NCI-H1930 (cell line): ENCODE measurements at regions not wholly inside any gene's neighbourhood (a gene's known extent, or its start where the extent isn't known, plus 50 kb on each side); places are given as distances from the start of the nearest gene placed in this dataset.
"Not testable (repeated sequence)": the region's sequence is repeated elsewhere in the genome, so short reads cannot be mapped to it uniquely, and the experiment has no call there.

Source experiments
- DNase-seq, 2 experiments: peaks; one replicate each; lab custom pipeline; 2025; lab: John Stamatoyannopoulos, UW

DNA sequence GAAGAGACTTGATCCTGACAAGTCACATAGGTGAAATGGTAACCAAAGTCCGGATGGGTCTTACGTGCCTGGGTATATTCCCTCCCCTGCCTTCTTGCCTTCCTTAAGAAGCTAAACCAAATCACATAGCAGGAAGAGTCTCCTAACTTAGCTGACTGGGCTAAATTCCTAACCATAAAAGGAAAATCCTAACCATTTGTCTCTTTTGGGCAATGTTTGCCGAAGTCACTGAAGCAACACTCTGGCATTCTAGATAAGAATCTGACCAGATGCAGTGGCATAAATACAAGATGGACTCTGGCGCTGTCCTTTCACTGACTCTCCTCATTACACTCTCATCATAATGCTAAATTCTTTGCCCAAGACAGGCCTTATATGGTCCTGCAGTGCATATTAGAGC is 625.5 kb upstream of the RORB start:
- DNase-seq, result no peak

DNA sequence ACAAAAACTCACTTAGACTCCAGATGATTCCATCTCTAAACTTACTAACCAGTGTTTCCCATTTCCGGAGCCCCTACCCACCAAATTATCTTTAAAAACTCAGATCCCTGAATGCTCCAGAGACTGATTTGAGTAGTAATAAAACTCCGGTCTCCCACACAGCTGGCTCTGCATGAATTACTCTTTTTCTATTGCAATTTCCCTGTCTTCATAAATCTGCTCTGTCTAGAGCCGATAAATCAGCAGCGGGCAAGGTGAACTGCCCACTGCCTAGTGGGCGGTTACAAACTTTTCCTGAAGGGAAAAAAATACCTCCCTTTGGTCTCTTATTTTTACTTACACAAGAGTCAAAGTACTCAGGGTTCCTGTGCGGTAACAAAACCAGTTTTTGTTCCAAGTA is 624.4 kb upstream of the RORB start:
- DNase-seq, result no peak

DNA sequence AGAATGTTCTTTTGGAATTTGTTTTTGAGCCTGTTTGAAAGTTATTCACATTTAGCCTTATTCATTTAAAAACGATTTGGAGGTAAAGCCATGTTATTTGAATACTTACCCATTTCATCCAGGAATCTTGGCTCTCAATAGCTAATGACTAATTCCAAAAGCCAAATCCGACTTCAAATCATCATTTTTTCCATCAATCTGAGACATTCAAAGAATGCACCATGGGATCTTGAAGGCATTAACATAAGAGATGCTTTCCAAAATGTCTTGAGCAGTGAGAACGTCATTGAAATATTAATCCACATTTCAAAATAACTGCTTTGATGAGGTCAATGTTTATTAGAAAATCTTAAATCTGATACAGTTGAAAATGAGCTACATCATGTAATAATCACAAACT is 617.0 kb upstream of the RORB start:
- no peak for DNase-seq

DNA sequence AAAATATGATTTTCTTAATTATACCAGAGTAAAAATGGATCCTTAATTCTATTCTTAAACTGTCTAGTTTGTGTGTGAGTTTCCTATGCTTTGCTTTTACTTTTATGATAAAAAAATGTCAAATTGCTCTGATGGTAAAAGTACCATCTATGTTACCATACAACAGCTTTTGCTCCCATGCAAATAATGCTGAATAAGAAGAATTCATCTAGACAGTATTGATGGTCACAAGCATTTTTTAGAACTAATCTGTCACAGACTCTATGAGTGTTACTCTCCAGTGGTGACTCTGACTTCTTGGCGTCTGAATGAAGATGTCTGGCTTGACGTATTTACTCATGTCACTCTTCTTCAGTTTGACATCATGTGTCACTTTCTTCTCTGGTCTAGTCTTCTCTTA is 608.1 kb upstream of the RORB start:
- no peak for DNase-seq

DNA sequence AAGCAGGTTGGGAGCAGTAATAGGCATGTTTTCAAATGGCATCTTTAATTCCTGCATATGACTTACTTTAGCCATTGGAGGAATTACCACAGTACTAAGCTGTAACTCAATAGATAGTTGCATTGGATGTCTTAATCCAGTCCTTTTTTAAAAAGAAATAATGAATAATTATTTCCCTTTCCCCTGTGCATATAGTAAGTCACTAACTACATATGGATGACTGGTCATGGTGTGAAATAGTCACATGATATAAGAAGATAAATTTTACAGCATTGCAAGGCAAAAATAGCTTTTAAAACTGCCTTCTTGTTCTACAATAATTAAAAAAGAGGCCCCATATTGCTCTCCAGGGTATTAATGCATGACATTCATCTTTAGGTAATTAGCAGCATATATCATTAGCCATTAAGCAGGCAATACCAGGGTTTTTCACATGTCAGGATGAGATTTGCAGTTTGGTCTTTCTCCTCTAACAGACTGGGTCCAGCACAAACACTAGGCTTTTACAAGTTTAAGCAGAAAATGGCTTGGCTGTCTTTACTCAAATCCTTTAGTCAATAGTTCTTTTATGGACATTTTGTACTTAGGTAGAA is 606.4 kb upstream of the RORB start:
- no peak for DNase-seq

DNA sequence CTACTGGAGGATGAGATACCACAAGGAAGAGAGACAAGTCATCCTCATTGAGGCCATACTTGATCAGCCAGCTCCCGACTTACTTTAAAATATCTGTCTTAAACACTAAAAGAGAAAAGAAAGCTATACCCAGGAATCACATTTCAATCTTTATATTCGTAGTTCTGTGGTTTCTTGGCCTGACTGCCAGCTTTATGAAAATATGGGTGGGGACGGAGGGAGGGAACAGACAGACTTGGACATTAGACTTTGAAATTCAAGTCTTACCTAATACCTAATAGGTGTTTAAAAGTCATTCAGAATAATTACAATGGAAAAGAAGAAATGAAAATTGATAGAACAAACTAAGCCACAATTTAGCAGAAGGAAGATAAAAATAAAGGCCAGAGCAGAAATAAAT is 604.8 kb upstream of the RORB start:
- no peak for DNase-seq

DNA sequence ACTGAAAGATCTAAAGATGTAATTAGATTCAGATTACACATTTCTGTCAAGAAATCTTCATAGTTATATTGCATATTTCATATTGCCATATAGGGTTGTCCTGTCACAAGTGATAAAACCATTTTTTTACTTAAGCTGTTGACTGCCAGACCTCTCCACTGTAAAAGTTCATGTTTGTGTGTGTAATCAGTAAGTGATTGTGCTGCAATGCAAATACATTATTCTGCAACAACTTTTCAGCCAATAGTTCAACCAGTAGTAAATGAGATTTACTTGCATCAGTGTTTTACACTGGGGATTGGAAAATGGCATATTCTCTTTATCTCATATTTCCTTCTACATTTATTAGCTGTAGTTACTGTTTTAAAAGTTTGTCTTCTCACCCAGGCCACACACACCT is 603.9 kb upstream of the RORB start:
- DNase-seq, result no peak

DNA sequence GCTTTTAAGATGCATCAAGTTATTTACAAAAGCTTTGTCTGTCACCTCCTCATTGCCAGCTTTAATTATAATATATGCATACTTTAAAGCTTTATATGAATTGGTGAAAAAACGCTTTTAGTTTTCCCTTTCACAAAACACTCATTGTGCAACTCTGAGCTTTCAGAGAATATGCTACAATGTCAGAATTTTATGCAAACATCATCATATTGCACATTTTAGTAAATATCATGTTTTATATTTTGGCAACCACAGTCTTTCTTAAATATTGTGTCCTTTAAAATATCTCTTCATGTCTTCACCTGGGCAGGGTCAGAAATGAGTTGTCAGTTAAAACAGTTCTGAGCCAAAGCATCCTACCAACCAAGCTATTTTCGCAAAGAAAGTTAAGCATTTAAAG is 601.1 kb upstream of the RORB start:
- DNase-seq, result no peak

DNA sequence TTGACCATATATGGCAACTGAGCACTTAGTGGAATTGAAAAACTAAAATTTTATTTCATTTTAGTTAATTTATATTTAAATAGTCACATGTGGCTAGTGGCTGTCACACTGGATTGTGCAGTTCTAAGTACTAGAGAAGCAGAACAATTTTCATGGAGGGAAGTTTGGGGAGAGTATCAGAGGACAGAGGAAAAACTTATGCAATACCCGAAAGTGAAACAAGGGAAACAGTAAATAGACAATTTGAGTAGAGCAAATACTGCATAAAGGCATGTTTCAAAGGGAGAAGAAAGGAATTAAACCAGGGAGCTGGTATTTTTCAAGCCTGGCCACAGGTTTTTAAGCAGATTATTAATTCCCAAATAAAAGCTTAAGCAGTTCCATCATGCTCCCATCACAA is 590.5 kb upstream of the RORB start:
- DNase-seq, result no peak

DNA sequence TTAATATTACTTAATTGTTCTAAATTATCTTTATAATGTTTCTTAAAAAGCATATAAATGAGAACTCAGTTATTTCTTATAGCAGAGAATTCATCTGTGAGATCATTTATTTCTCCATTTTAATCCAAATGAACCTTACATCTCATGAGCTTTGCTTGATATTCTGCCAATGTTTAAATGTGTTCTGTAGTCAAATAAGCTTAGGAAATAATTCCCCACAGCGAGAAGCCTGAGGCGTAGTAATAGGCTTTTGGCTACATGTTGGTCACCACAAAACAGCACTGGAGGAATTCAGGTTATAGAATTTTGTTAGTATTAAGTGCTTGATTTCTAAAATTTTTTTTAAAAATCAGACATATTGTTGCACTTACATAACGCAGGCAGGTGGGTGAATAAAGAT is 585.3 kb upstream of the RORB start:
- DNase-seq, result no peak

DNA sequence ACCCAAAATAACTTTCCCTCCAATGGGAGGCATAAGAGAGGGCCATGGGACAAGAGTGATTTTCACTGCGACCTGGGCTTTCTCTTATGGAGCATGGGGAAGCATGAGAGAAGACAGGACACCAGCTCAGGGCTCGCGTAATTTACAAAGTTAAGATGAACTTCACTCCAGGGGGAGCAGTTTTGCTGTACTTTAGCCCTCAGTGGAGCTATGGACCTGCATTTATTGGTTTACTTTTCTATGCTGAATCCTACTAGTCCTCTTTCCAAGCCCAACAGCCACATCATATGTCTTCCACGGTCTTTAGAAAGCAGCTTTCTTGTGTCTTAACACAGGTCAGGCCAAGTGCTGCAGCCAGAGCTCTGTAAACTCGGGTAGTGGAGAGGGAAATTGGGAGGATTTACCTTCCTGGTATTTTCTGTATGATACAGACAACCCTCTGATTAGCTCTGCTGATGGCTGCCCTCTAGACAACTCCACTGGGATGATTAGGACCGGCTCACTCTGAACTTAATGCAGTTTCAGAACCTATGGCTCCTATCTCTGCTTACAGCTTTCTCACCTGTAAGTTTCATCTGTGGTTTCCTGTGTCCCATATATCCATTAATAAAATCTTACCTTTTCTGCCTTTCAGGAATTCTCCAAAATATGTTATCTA is 581.0 kb upstream of the RORB start:
- no peak for DNase-seq

DNA sequence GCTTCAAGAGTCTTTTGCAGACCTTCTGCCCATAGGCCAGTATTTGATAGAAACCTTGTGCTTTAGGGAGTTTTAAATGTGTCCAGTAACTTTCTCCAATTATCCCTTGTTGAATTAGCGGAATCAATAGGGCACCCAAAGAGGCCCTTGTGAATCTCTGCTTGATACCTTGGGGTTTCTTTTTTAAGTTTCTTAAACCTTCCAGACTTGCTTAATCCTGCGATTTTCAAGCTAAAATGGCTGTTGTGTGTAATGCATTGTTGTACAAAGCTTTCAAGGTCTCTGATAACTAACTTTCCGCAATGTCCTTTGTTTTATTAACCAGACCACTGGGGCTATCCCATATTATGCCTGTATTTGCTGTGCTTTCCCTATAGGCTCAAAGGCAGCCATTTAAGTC is 577.4 kb upstream of the RORB start:
- no peak for DNase-seq

DNA sequence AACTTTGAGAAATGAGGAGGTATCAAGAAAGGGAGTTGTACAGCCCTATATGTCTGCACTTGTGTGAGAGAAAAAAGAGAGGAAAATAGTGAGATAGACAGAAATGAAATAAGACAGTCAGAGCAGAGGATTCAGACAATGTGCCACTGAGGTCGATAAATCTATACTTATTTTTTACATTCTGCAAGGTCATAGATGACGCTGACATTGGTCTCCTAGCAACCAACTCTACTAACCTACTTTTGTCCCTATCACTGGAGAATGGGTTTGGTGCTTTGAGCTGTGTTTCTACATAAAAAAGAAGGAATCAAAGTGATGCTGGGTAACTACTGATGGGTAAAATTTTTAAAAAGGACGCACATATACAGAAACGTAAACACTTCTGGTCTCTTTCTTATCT is 573.3 kb upstream of the RORB start:
- DNase-seq, result no peak

DNA sequence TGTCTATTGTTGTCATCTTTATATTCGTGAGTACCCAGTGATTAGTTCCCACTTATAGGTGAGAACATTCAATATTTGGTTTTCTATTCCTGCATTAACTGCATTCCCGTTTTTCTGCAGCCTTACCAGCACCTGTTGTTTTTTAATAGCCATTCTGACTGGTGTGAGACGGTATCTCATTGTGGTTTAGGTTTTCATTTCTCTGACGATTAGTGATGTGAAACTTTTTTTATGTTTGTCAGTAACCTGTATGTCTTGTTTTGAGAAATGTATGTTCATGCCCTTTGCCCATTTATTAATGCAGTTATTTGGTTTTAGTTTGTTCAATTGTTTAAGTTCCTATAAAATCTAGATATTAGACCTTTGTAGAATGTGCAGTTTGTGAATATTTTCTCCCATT is 546.0 kb upstream of the RORB start:
- no peak for DNase-seq

DNA sequence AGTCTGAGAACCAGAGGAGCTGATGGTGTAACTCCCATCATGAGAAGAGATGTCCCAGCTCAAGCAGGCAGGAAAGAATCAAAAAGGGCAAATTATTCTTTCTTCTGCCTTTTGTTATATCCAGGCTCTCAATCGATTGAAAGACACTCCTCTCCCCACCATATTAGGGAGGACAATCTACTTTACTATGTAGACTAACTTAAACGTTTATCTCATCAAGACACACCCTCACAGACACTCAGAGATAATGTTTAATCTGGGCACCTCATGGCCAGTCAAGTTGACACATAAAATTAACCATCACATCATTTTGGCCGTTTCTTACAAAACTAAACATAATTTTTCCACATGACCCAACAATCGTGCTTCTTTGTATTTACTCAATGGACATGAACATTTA is 534.3 kb upstream of the RORB start:
- DNase-seq, result no peak

DNA sequence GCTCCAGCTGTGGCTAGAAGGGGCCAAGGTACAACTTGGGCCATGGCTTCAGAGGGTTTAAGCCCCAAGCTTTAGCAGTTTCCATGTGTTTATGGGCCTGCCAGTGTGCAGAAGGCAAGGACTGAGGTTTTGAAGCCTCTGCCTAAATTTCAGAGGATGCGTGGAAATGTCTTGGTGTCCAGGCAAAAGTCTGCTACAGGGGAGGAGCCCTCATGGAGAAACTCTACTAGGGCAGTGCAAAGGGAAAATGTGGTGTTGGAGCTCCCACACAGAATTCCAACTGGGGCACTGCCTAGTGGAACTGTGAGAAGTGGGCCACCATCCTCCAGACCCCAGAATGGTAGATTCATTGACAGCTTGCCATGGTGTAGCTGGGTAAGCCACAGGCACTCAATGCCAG is 527.2 kb upstream of the RORB start:
- no peak for DNase-seq

DNA sequence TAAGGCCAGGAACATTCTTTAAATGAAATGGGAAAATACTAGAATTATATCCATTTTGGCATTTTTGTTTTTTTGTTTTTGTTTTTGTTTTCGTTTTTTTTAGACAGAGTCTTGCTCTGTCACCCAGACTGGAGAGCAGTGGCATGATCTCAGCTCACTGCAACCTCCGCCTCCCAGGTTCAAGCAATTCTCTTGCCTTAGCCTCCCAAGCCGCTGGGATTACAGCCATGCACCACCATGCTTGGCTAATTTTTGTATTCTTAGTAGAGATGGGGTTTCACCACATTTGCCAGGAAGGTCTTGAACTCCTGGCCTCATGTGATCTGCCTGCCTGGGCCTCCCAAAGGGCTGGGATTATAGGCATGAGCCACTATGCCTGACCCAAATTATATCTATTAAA is 520.7 kb upstream of the RORB start:
- not testable (repeated sequence) for DNase-seq

DNA sequence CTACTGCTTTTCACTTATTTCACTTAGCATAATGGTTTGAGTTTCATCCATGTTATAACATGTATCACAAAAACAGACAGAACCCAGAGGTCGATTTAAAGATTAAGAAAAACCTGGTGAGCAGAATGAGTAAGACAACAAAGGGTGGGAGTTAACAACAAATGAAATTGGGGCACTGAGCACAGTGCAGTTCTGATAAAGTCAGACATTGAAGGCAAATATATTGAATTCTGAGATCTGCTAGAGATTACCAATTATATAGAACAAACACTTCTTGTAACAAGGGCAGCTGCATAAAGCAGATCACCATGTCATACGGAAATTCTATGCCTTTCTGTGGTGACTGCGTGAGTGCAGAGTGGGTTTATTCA is 517.3 kb upstream of the RORB start:
- no peak for DNase-seq

DNA sequence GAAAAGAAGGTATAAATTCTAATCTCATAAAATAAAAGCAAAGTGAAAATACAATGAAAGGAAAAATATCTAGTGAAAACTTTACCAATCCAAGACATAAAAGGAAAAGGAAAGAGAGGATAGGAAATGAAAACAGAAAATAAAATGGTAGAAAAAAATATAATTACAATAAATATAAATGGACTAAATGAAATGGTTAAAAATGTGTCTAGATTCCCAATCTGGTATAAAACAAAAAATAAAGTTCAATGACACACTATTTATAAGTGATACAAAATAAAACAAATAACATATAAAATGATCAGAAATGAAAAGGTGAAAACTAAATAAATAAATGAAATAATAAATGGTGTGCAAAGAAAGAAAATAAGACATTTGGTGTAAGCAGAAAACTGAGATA is 516.4 kb upstream of the RORB start:
- no peak for DNase-seq

DNA sequence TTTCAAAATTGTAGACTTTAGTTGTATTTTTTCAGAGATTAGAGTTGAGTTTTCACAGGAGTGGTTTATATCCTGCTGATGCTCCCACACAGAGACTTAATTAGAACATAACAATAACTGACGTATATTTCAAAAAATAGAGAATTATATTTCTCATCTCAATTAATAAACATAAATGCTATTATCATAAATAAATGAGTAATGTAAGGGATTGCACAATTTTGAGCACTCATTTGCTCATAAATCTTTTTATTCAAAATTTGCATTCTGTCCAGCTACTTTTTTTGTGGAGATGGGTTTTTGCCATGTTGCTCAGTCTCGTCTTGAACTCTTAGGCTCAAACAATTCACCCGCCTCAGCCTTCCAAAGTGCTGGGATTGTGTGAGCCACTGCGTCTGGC is 515.7 kb upstream of the RORB start:
- no peak for DNase-seq

DNA sequence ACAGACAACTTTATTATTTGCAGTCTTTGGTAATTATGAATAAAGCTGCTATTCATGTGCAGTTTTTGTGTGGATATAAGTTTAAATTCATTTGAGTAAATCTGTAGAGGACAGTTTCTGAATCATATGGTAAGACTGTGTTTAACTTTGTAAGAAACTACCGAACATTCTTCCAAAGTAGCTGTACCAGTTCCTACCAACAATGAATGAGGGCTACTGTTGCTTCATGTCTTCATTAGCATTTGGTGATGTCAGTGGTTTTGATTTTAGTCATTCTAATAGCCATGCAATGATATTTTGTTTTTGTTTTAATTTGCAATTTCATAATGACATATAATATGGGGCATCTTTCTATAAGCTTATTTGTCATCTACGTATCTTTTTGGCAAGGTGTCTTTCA is 501.3 kb upstream of the RORB start:
- DNase-seq, result no peak

DNA sequence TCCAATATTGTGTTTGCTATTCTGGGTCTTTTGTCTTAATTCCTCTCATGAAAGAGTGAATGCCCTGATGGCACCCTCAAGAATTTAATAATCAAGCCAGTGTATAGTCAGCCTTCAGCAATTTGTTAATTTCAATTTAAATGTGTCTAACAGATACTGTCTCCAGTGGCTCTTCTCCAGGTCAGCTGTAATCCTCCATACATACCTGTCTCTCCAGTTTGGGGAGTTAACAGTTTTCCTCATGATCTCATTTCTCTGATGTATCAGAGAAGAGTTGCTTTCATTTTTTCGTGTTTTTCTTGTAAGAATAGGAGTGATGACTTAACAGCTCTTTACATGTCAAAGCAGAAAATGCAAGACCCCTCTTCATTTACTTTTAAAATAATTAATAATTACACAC is 500.3 kb upstream of the RORB start:
- no peak for DNase-seq

DNA sequence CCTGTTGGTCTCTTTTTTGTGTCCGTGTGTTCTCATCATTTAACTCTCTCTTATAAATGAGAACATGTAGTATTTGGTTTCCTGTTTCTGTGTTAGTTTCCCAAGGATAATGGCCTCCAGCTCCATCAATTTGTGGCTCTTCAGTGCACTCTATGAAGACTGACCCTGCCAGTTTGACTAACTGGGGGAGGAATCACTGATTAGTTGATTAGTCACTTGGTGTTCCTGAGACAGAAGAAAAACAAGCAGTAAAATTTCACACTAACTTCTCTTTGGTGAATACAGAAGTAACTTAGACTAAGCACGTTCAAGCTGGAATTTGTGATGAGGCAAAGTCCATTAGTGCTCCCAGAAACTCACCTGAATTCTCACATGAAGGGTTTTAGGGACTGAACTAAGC is 495.8 kb upstream of the RORB start:
- no peak for DNase-seq

DNA sequence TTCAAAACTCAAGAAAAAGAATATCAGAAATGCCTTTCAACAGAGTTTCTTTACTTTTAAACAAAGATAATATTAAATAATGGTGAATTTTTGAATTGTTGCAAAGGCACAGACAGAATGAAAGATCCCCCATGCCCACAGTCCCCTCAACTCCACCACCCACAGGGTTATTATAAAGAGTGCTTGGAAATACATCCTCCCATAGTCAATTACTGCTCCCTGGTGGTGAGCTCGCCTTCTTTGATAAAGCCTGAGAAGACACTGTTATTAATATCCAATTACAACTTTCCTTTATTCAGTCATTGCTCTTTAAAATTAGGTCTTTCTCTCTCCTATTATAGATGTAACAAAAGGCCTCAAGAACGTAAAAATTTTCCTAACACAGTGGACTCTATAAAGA is 490.2 kb upstream of the RORB start:
- no peak for DNase-seq

DNA sequence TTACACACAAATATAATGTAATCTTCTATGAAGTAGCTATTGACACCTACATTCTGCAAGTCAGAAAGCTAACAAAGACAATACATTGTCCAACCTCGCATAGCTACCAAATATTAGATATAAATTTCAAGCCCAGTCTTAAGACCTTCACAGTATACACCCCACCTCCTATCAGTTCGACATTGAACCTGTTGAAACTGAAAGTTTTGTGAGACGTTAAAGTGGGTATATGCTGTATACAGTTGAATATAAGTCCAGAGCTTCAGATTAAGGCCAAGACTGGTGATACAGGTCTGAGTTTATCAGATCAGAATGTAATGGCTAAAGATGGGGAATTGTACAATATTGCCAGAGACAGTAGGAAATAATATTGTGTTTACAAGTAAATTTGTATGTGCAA is 489.3 kb upstream of the RORB start:
- DNase-seq, result no peak
